ENCODE measurements at regions not wholly inside any gene's neighbourhood (a gene's known extent, or its start where the extent isn't known, plus 50 kb on each side); places are given as distances from the start of the nearest gene placed in this dataset.

GRCh38 chr16:60907645-60908044 is 1128.6 kb downstream of the CDH8 start:
- DNase-seq (ENCODE audit: low read depth), result peak; percentile 3
- H3K4me3 ChIP-seq (ENCODE audit: low read length), result no peak overlapping the region
- TF ChIP-seq, protein P1, sequence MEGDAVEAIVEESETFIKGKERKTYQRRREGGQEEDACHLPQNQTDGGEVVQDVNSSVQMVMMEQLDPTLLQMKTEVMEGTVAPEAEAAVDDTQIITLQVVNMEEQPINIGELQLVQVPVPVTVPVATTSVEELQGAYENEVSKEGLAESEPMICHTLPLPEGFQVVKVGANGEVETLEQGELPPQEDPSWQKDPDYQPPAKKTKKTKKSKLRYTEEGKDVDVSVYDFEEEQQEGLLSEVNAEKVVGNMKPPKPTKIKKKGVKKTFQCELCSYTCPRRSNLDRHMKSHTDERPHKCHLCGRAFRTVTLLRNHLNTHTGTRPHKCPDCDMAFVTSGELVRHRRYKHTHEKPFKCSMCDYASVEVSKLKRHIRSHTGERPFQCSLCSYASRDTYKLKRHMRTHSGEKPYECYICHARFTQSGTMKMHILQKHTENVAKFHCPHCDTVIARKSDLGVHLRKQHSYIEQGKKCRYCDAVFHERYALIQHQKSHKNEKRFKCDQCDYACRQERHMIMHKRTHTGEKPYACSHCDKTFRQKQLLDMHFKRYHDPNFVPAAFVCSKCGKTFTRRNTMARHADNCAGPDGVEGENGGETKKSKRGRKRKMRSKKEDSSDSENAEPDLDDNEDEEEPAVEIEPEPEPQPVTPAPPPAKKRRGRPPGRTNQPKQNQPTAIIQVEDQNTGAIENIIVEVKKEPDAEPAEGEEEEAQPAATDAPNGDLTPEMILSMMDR (conservative IDR thresholded peaks at IDR 0.05; ENCODE audit: low read length), result peak; percentile 25

DNA sequence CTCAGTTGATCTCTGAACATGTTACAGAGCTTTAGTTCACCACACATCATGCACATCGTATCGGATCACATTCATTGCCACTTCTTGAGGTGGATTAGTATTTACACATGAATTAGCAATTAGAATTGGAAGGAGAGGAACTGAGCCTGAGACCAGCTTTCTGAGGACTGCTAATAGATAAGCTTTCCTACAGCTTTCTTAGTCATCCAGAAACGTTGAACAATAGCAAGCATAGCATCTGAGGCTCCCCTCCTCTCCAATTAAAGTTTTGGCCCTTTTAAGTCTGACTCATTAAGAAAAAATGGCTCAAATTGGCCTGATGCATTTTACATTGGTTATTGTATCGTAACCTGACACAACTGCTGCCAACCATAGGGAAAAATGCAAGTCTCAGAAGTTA is 1130.4 kb downstream of the CDH8 start:
- DNase-seq (ENCODE audit: low read depth), result peak; percentile 56
- TF ChIP-seq, protein P1 (conservative IDR thresholded peaks at IDR 0.05; ENCODE audit: low read length), result no peak

DNA sequence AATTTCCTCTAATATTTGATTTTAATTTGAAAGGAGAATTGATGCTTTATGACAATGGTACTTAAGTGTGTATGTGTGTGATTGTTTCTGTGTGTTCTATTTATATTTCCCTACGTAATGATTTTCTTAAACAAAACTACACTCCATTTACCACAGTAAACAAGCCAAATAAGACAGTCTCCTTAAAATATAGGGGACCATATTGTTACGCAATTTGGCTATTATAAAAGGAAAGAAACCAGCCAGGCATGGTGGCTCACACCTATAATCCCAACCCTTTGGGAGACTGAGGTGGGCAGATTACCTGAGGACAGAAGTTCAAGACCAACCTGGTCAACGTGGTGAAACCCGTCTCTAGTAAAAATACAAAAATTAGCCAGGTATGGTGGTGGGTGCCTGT is 1134.1 kb downstream of the CDH8 start:
- H3K4me3 ChIP-seq (ENCODE audit: low read length), result no peak overlapping the region
- no peak for DNase-seq (ENCODE audit: low read depth)
- TF ChIP-seq, protein P1 (conservative IDR thresholded peaks at IDR 0.05; ENCODE audit: low read length), result no peak

More for the DNA sequence above, 1130.4 kb downstream of the CDH8 start:
- H3K4me3 ChIP-seq (ENCODE audit: low read length), result no peak overlapping the region

GRCh38 chr16:60882816-60883215 is 1153.4 kb downstream of the CDH8 start:
- no peak overlapping the region for H3K4me3 ChIP-seq (ENCODE audit: low read length)
- peak; percentile 18 for DNase-seq (ENCODE audit: low read depth)
- TF ChIP-seq, protein P1 (conservative IDR thresholded peaks at IDR 0.05; ENCODE audit: low read length), result no peak

DNA sequence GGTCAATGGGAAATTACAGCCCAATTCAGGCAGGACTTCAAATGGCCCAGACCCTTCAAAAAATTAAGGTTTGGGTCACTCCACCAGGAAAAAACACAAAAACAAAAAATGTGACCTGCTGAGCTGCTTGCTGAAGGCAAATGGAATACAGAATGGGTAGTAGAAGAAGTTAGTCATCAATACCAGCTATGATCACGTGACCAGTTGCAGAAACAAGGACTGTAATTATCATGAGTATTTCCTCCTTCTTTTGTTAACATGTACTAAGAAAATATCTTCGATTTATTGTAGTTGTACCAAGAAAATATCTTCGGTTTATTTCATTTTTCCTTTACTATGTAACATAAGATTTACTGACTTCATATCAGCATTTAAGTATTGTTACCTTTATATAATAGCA is 1183.6 kb downstream of the CDH8 start:
- TF ChIP-seq, protein P1 (conservative IDR thresholded peaks at IDR 0.05; ENCODE audit: low read length), result no peak
- no peak overlapping the region for H3K4me3 ChIP-seq (ENCODE audit: low read length)
- no peak for DNase-seq (ENCODE audit: low read depth)

DNA sequence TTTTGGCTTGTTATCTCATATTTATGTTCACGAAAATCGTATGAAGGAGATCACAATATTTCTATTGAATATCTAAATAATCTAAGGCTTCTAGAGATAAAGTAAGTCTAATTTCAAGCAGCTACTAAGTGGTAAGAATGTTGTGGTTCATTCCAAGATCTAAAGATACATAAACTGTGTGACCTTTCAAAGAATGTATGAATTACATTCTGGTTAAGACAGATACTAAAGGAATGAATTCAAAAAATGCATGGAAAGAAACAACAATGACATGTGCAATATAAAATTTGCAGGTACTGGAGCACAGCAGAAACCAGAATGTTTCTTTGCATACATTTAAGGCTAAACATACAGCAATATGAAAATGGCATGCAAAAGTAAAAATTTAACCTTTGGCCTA is 1214.6 kb downstream of the CDH8 start:
- peak; percentile 15 for DNase-seq (ENCODE audit: low read depth)
- H3K4me3 ChIP-seq (ENCODE audit: low read length), result no peak overlapping the region
- TF ChIP-seq, protein P1 (conservative IDR thresholded peaks at IDR 0.05; ENCODE audit: low read length), result no peak

DNA sequence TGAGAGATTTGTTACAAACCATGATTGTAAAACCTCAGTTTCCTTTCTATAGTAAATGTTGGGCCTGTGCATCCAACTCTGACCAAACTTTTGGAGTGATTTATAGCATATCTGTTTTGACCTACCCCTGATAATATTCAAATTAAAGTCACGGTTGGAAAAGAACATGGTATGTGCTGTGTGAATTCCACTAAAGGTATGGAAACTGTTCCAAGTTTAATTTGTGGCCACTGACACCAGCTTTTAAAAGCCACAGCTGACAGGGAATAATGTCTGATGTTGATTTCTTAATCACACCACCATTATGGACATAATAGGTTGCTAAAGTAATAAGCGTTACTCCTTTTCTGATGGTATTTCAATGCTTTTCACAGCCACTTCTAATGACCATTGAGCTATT is 1215.9 kb downstream of the CDH8 start:
- H3K4me3 ChIP-seq (ENCODE audit: low read length), result no peak overlapping the region
- DNase-seq (ENCODE audit: low read depth), result no peak
- TF ChIP-seq, protein P1 (conservative IDR thresholded peaks at IDR 0.05; ENCODE audit: low read length), result no peak

Data from AG10803 (cell line).